Endothelial cell of hepatic sinusoid (primary cell): ENCODE measurements at regions not wholly inside any gene's neighbourhood (a gene's known extent, or its start where the extent isn't known, plus 50 kb on each side); places are given as distances from the start of the nearest gene placed in this dataset.

Experiments used
- in situ Hi-C: cut with HindIII; loops from 2 replicates; pipeline ENCODE4 v1.10.0; 2017; ENCODE audit warnings: low sequenced_read_pairs

- in situ Hi-C loops, result no loop called here
These were observed 79.1 kb upstream of the FAM120A start for GRCh38 chr9:93372391-93372790.

GRCh38 chr9:93376411-93376810 lies 75.1 kb upstream of the FAM120A start:
- in situ Hi-C loops, result no loop called here

DNA sequence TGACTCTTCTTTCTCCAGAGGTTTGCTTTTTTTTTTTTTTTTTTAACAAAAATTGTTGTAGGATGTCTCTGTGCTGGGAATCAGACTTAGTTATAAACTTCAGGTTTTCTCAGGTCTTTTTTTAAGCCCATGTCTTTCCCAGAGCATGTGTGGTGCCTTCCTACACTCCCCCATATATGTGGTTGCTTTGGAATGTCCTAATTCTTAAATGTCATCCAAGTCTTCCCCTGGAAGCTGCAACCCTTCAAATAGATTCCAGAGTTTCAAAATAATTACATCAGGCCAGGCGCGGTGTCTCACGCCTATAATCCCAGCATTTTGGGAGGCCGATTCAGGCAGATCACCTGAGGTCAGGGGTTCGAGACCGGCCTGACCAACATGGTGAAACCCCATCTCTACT lies 73.2 kb upstream of the FAM120A start:
- in situ Hi-C loops, result no loop called here

DNA sequence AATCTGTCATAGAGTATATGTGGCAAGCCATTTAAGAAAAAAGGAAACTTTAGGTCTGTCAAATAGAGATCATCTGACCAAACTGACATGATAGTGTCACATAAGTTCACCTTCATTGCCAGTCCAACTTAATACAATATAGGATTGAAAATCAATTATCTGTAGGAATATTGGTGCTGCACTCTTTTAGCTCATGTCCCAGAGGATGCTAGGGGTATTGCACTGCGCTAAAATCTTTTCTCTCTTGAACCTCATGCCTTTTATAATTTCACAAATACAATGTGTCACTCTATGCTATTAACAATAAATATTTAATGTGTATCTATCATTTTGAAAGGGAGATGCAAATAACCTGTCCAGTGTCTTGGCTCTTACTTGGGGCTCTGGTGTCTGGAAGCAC lies 72.4 kb upstream of the FAM120A start:
- in situ Hi-C loops, result no loop called here

- in situ Hi-C loops, result no loop called here
These were observed 71.0 kb upstream of the FAM120A start for GRCh38 chr9:93380410-93381060.

GRCh38 chr9:93387791-93388190 lies 63.7 kb upstream of the FAM120A start:
- in situ Hi-C loops, result no loop called here

- in situ Hi-C loops, result loop anchor here (10.0 kb wide), 1 partner anchor 56 kb away; no protein-coding TSS in a partner anchor
These were observed 60.5 kb upstream of the FAM120A start for GRCh38 chr9:93390953-93391515.

DNA sequence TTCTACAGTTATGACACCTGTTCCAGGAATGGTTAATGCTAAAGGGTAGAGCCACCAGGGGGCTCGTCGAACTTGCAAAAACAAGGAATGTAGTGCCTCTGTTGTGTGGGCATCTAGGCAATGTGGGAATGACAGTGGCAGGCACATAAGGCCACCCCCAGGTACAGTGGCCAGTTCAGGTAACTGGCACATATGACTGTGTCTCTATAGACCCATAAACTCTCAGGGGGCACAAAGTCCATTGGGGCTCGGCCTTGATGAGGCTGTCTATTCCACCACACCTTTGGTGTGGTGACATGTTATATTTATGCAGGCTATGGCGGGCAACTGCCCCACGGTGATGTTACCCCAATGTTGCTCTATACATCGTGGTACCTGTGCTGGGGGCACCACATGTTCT lies 59.6 kb upstream of the FAM120A start:
- in situ Hi-C loops, result loop anchor here (10.0 kb wide), 1 partner anchor 57 kb away; no protein-coding TSS in a partner anchor

DNA sequence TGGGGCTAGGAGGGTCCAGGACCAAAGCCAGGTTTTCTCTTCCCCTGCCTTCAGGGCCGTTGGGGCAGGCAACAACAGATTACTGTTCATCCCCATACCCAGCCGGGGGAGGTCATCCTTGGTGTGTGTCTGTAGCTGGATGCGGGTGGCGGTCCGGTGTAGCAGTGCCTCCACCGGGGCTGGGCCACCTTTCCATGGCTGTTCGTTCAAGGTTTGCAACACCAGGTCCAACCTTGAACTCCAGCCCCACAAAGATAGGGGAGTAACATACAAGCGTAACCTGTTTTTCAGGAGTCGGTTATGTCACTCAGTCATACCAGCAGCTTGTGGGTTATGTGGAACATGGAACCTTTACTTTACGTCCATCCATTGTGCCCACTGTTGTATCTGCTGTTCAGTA lies 58.5 kb upstream of the FAM120A start:
- in situ Hi-C loops, result loop anchor here (10.0 kb wide), 1 partner anchor 58 kb away; no protein-coding TSS in a partner anchor
